Adrenal gland (tissue), 9 donors: ENCODE measurements at regions not wholly inside any gene's neighbourhood (a gene's known extent, or its start where the extent isn't known, plus 50 kb on each side); places are given as distances from the start of the nearest gene placed in this dataset.

Source experiments
- DNase-seq, 7 donors: peaks; one replicate each; pipeline ENCODE4 v3.0.0-alpha.2; 2019 to 2020
- H3K27ac ChIP-seq, 5 donors: fragments of 200-600 bp; sonication (generic) in 4 of 5; 1 replicate in 3 of 5; 2 replicates in 2 of 5; pipeline versions ENCODE4 v1.5.1 to v1.8.0; 2016 to 2020; ENCODE audit warnings: mild to moderate bottlenecking in 1 of 5
- H3K27me3 ChIP-seq: fragments of 200-600 bp; 2 replicates; pipeline ENCODE4 v1.8.0; 2021
- H3K36me3 ChIP-seq, 2 donors: fragments of 200-600 bp; replicated peaks in 1 of 2; 1 replicate in 1 of 2; 2 replicates in 1 of 2; pipeline versions ENCODE4 v1.5.1 to v1.8.0; 2018 to 2022
- H3K4me1 ChIP-seq, 2 donors: fragments of 200-600 bp; replicated peaks in 1 of 2; 1 replicate in 1 of 2; 2 replicates in 1 of 2; pipeline versions ENCODE4 v1.5.1 to v1.8.0; 2018 to 2021
- H3K4me3 ChIP-seq, 4 donors: fragments of 200-600 bp; sonication (generic) in 3 of 4; one replicate each; pipeline ENCODE4 v1.5.1; 2016 to 2018
- H3K9me3 ChIP-seq, 3 donors: fragments of 200-600 bp; sonication (generic) in 1 of 3; replicated peaks in 1 of 3; 1 replicate in 2 of 3; 2 replicates in 1 of 3; pipeline versions ENCODE4 v1.5.1 to v1.8.0; 2016 to 2021
- CTCF ChIP-seq, 6 experiments: fragments of 450-650 bp in 4 of 6; fragments of 200-600 bp in 2 of 6; sonication (generic) in 1 of 6; IDR thresholded peaks; 1 replicate in 5 of 6; 2 replicates in 1 of 6; pipeline versions ENCODE4 v1.5.1 to v1.8.0; 2016 to 2021; ENCODE audit warnings: antibody characterized with exemption in 6 of 6, mild to moderate bottlenecking in 2 of 6, moderate library complexity in 1 of 6
- POLR2A ChIP-seq, 2 donors: fragments of 450-650 bp; IDR thresholded peaks; one replicate each; pipeline ENCODE4 v1.6.1; 2017; ENCODE audit warnings: antibody characterized with exemption in 2 of 2, mild to moderate bottlenecking in 2 of 2, moderate library complexity in 1 of 2
- WGBS, 4 donors: extraction: QIAGEN DNeasy Blood & Tissue Kit in 2 of 4; methylation state at CpG; one replicate each; pipeline versions ENCODE4 v1.1.5 to v1.1.7; 2013 to 2017; 5-methylcytosine and 5-hydroxymethylcytosine counted together
- intact Hi-C, 2 donors: fragments of 100-400 bp; cut with DNase I; formaldehyde crosslinking; loops; one replicate each; pipeline versions ENCODE4 v1.14.1 to v1.15.0; 2022 to 2023
- donor health status: healthy with polysubstance abuse.
- donor health status: Bipolar disorder and iron deficiency.
- donor health status: DM: yes; HTN: yes; CAD: no.
- donor health status: DM: no; HTN: no; CAD: no.
- donor health status: DM: no; HTN: no; CAD: no.

DNA sequence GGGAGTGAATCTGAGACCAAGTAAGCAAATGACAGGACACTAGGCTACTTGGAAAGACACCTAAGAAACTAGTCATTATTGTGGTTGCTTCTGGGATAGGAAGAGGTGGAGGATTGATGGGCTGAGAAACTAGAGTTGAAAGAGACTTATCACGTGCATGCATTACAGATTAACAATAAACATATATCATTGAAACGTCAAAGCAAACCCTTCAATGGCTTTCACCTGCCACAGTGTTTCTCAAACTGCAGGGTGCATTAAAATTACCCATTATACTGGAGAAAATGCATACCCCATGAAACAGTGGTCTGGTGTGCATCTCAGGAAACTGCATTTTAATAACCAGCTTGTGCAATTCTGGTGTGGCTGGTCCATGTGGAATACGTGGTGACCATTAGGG is 318.8 kb downstream of the SMAD2 start:
- Histone ChIP-seq H3K4me3 (no peak overlapping the region), H3K4me1 (no peaks in the 10 kb centered on the region), H3K36me3 (no peaks in the 10 kb centered on the region), H3K27me3 (peaks cover 3% of the 10 kb centered on the region), H3K9me3 (no peaks in the 10 kb centered on the region), H3K27ac (no peak overlapping the region)
- intact Hi-C loops: no loop called here
- no peak for TF ChIP-seq POLR2A (IDR thresholded peaks at IDR 0.05)
- no peak for TF ChIP-seq CTCF (IDR thresholded peaks at IDR 0.05)
- no peak for DNase-seq
- WGBS, 4 donors: 35 to 55% (median 53%) methylated on average over 3 of the region's 3 CpGs

DNA sequence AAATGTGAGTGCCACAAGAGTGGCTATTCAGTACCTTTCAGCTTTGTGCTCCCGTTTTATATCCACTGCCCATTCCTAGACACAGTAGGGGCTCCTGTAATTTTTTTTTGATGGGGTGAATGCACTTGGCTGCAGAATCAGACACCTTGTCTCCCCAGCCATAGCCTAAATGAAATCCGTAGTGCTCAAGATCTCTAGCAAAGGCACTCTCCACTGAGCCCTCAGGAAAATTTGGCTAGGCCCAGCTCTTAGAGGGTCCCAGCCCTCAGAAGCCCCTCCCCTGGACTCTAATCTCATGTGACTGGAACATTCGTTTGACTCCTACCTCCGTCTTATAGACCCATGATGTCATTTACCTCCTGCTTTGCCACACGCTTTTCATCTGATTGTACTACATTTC is 323.9 kb downstream of the SMAD2 start:
- TF ChIP-seq POLR2A (IDR thresholded peaks at IDR 0.05): no peak
- TF ChIP-seq CTCF (IDR thresholded peaks at IDR 0.05): no peak
- Histone ChIP-seq H3K9me3 (no peaks in the 10 kb centered on the region), H3K27me3 (peaks cover 3% of the 10 kb centered on the region), H3K36me3 (no peaks in the 10 kb centered on the region), H3K27ac (no peak overlapping the region), H3K4me1 (no peaks in the 10 kb centered on the region), H3K4me3 (no peak overlapping the region)
- intact Hi-C loops: no loop called here
- 71 to 86% (median 80%) methylated on average over 5 of the region's 5 CpGs for WGBS, 4 donors
- no peak for DNase-seq

GRCh38 chr18:47605093-47605492 is 325.4 kb downstream of the SMAD2 start:
- TF ChIP-seq CTCF (IDR thresholded peaks at IDR 0.05) (no peak), POLR2A (IDR thresholded peaks at IDR 0.05) (no peak)
- no peak for DNase-seq
- 20 to 74% (median 63%) methylated on average over 1 of the region's 1 CpG for WGBS, 4 donors
- intact Hi-C loops: no loop called here
- no peaks in the 10 kb centered on the region for H3K4me1 ChIP-seq
- no peaks in the 10 kb centered on the region for H3K36me3 ChIP-seq
- H3K4me3 ChIP-seq: no peak overlapping the region
- no peaks in the 10 kb centered on the region for H3K9me3 ChIP-seq
- no peak overlapping the region for H3K27ac ChIP-seq
- H3K27me3 ChIP-seq: peaks cover 3% of the 10 kb centered on the region

GRCh38 chr18:47604021-47604420 is 326.4 kb downstream of the SMAD2 start:
- 75 to 80% (median 77%) methylated on average over 5 of the region's 5 CpGs for WGBS, 4 donors
- DNase-seq: no peak

More at GRCh38 chr18:47604021-47604420, 326.4 kb downstream of the SMAD2 start:
- Histone ChIP-seq H3K27me3 (peaks cover 3% of the 10 kb centered on the region), H3K27ac (no peak overlapping the region), H3K4me3 (no peak overlapping the region), H3K9me3 (no peaks in the 10 kb centered on the region), H3K4me1 (no peaks in the 10 kb centered on the region), H3K36me3 (no peaks in the 10 kb centered on the region)
- no peak for TF ChIP-seq CTCF (IDR thresholded peaks at IDR 0.05)
- no peak for TF ChIP-seq POLR2A (IDR thresholded peaks at IDR 0.05)
- intact Hi-C loops: no loop called here
